GM12874 (cell line): ENCODE measurements at regions not wholly inside any gene's neighbourhood (a gene's known extent, or its start where the extent isn't known, plus 50 kb on each side); places are given as distances from the start of the nearest gene placed in this dataset.

ENCODE experiments used
- TF ChIP-seq, protein P1 (sequence below): IDR thresholded peaks from 2 replicates; pipeline ENCODE4 v1.5.1; 2011; ENCODE audit warnings: low read depth, mild to moderate bottlenecking, control low read depth, low read length, moderate library complexity; ENCODE audit not compliant: insufficient read depth

DNA sequence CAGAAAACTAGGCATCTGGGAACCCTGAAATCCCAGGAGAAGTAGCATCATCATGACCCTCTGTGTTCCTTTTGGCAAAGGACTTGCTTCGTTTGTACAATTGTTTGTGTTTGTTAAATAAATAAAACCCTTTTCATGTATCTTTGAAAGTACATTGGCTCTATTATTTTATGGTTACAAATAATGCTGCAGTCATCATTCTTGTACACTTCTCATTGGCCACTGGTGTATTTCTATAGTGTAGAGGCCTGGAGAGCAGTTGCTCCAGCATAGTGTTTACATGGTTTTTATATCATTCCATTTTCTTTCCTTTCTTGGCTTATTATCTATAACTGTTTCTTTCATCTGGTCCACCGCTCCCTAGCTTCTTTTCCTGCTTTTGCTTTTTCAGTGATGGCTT lies 253.3 kb downstream of the FAM72C start:
- TF ChIP-seq, protein P1, sequence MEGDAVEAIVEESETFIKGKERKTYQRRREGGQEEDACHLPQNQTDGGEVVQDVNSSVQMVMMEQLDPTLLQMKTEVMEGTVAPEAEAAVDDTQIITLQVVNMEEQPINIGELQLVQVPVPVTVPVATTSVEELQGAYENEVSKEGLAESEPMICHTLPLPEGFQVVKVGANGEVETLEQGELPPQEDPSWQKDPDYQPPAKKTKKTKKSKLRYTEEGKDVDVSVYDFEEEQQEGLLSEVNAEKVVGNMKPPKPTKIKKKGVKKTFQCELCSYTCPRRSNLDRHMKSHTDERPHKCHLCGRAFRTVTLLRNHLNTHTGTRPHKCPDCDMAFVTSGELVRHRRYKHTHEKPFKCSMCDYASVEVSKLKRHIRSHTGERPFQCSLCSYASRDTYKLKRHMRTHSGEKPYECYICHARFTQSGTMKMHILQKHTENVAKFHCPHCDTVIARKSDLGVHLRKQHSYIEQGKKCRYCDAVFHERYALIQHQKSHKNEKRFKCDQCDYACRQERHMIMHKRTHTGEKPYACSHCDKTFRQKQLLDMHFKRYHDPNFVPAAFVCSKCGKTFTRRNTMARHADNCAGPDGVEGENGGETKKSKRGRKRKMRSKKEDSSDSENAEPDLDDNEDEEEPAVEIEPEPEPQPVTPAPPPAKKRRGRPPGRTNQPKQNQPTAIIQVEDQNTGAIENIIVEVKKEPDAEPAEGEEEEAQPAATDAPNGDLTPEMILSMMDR = no peak

DNA sequence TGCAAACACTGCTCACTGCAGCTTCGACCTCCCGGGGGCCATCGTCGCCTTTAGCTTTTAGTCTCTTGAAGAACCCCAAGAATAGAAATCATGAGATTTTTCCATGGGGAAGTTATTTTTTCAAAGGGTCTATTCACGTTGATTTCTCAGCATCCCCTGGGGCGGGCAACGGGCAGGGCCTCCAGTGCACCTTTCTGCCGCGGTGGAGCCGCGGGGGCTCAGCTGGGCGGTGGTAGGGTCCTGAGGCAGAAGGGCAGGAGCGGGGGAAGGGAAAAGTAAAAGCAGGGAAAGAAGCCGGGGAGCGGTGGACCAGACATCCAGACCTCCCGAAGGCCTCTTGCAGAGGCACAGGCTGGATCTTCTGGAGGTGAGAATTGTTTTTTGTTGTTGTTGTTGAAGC lies 253.8 kb downstream of the FAM72C start:
- TF ChIP-seq, protein P1 = no peak

DNA sequence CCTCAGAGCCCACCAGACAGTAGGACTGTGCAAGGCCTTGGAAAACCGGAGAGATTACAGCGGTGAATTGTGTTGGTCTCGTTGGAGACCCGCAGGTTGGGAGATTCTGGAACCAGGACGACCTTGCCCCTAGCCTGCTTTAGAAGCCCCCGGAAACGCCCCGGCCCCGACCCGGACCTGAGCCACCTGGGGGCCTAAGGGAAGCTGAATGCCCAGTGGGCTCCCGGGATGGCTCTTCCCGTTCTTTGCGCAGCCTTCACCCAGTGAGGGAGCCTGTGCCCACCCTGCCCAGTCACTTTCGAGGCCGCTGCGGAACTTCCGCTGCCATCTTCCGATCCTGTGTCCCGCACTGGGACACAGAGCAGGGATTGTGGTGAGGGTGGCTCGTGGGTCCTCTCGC lies 254.4 kb downstream of the FAM72C start:
- TF ChIP-seq, protein P1 = no peak

DNA sequence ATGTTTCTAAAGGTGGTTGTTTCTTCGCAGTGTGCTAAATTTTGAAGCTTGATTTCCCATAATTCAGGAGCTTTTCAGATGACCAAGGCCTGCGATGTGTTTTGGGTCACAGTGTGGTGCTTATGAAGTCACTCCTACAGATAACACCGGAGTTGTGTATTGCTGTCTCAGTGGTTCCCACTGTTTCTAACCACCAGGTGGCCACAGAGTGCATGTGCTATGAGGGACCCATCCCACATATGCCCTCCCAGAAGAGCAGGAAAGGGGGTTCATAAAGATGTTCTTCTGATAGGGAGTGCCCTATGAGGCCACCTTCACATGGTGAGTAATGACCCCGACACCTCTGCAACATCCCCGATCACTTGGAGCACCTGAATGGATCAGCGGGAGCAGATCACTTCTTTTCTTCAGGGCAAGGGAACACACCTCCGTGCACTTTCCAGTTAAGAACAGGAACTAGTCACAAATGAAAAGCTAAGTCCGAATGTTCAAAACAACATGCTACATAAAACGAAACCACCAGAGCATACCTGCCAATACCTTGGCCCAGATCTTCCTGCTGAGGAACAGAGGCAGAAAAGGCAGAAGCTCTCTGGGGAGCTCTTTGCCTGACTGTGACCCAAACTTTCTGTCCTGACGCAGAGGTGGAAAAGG lies 262.1 kb downstream of the FAM72C start:
- TF ChIP-seq, protein P1 = peak; percentile 21; the same call in 1 of the 2 replicates

DNA sequence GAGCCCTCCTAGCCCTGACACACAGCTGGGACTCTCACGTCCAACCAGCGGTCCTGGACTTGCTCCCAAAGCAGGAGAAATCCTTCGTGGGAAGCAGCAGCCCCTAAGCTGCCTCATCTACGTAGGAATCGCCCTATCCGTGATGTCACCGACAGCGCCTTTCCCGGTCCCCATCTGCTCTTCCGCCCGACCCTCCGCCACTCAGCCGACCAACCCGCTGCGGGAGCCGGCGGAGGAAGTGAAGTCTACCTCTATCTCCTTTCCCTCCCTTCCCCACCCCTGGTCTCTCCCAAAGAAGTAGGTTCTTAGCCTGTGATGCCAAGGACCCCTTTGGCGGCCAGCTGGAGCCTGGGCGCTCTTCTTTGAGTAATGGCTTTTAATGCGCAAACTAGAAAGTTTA lies 272.1 kb downstream of the FAM72C start:
- TF ChIP-seq, protein P1 = no peak

DNA sequence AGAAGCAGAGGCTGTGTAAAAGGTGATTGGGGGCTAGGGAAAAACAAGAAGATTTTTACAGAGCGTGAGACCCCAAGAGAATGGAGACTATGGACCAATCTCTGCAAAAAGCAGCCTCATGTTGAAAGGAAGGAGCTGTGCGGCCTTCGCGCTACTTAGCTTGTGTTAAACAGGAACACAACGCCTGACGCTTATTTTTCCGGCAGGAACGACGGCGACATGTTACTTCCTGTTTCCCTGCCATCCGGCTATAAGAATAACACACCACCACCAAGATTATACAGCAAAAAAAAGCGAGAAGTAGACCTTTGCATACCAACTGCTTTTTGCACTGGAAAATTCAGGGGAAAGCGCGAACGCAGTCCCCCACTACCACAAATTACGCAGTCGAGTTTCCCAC lies 272.7 kb downstream of the FAM72C start:
- TF ChIP-seq, protein P1 = no peak

DNA sequence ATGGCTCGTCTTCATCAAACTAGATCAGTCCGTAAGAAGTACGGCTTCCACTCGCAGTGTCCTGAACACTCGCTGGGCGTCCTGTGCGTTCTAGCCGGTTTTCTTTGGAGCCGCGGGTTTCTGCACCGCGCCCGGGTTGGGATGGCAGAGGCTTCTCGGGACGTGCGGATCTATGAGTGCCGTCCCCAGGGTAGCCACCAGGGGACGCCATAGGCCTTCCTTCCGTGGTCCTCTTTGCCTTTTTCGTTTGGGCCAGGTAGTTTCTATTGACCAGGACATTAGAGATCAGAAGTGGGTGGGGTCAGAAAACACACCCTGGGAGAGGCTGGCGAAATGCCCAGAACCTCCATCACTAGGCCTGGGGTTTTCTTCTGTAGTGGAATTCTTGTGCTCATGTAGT lies 273.8 kb downstream of the FAM72C start:
- TF ChIP-seq, protein P1 = peak; percentile 76
